ENCODE measurements at regions not wholly inside any gene's neighbourhood (a gene's known extent, or its start where the extent isn't known, plus 50 kb on each side); places are given as distances from the start of the nearest gene placed in this dataset.

- intact Hi-C loops (cut with DNase I) = no loop called here
- ATAC-seq (ENCODE audit: low FRiP score) = no peak
- no peak overlapping the region for H3K27ac ChIP-seq (ENCODE audit: low read depth in 1 of 2, low read length in 2 of 2)
- 67 to 70% methylated on average over 4 of the region's 4 CpGs for WGBS, 2 donors
- DNase-seq = no peak
- H3K4me3 ChIP-seq (ENCODE audit: low read length in 2 of 2) = no peak overlapping the region
- no peaks in the 10 kb centered on the region for H3K4me1 ChIP-seq (ENCODE audit: control insufficient read depth in 1 of 2, insufficient read depth in 2 of 2, low read length in 2 of 2)
- H3K9me3 ChIP-seq (ENCODE audit: control insufficient read depth, low read length) = no peaks in the 10 kb centered on the region
- H3K36me3 ChIP-seq (ENCODE audit: control insufficient read depth in 1 of 2, insufficient read depth in 2 of 2, low read length in 1 of 2) = no peaks in the 10 kb centered on the region
- no peaks in the 10 kb centered on the region for H3K27me3 ChIP-seq (ENCODE audit: control insufficient read depth in 1 of 2, insufficient read depth in 2 of 2, low read length in 1 of 2)
Measured at GRCh38 chr14:82704218-82704617, 1170.6 kb upstream of the SEL1L start.

DNA sequence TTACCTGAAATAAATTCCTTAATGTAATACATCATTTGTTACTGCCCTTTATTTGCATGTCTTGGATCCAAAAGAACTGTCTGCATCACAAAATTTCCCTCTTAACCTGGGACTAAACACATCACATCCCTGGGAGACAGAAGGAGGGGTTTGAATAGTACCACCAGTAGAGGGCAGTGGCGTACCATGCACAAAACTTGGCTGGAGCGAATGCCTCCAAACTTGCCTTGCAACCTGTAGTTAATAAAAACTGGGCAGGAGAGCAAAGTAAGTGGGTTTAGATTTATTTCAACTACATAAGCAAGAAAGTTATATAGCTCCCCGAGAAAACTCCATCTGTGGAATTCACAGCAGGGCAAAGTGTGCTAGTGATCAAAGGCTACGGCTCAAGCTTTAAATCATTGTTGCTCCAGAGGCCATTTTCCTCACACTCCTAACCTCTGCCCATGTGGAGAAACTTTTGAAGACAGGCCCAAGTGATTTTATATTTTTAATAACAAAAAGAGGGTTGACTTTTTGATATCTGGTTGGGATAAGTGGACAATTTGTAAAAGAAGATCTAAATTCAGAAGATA is 1176.7 kb upstream of the SEL1L start:
- 42 to 52% methylated on average over 4 of the region's 4 CpGs for WGBS, 2 donors
- Histone ChIP-seq H3K9me3 (ENCODE audit: control insufficient read depth, low read length) (no peaks in the 10 kb centered on the region), H3K27me3 (ENCODE audit: control insufficient read depth in 1 of 2, insufficient read depth in 2 of 2, low read length in 1 of 2) (no peaks in the 10 kb centered on the region), H3K4me3 (ENCODE audit: low read length in 2 of 2) (no peak overlapping the region), H3K27ac (ENCODE audit: low read depth in 1 of 2, low read length in 2 of 2) (no peak overlapping the region), H3K4me1 (ENCODE audit: control insufficient read depth in 1 of 2, insufficient read depth in 2 of 2, low read length in 2 of 2) (no peaks in the 10 kb centered on the region), H3K36me3 (ENCODE audit: control insufficient read depth in 1 of 2, insufficient read depth in 2 of 2, low read length in 1 of 2) (no peaks in the 10 kb centered on the region)
- ATAC-seq (ENCODE audit: low FRiP score) (no peak), DNase-seq (peak; percentile 47 to 78)
- intact Hi-C loops (cut with DNase I) = loop anchor here in 1 of 2 donors (10.0 kb wide), 1 partner anchor 754 kb away; no protein-coding TSS in a partner anchor

- ATAC-seq (ENCODE audit: low FRiP score) (no peak), DNase-seq (no peak)
- Histone ChIP-seq H3K36me3 (ENCODE audit: control insufficient read depth in 1 of 2, insufficient read depth in 2 of 2, low read length in 1 of 2) (no peaks in the 10 kb centered on the region), H3K27me3 (ENCODE audit: control insufficient read depth in 1 of 2, insufficient read depth in 2 of 2, low read length in 1 of 2) (no peaks in the 10 kb centered on the region), H3K4me1 (ENCODE audit: control insufficient read depth in 1 of 2, insufficient read depth in 2 of 2, low read length in 2 of 2) (peaks cover 0 to 4% of the 10 kb centered on the region in 2 donors), H3K4me3 (ENCODE audit: low read length in 2 of 2) (no peak overlapping the region), H3K9me3 (ENCODE audit: control insufficient read depth, low read length) (no peaks in the 10 kb centered on the region), H3K27ac (ENCODE audit: low read depth in 1 of 2, low read length in 2 of 2) (no peak overlapping the region)
- intact Hi-C loops (cut with DNase I) = loop anchor here in 1 of 2 donors (10.0 kb wide), 1 partner anchor 745 kb away; no protein-coding TSS in a partner anchor
- 16 to 32% methylated on average over 4 of the region's 4 CpGs for WGBS, 2 donors
Measured at GRCh38 chr14:82719617-82720016, 1186.0 kb upstream of the SEL1L start.

GRCh38 chr14:82720431-82720830 is 1186.8 kb upstream of the SEL1L start:
- WGBS, 2 donors = 81 to 96% methylated on average over 3 of the region's 3 CpGs
- H3K9me3 ChIP-seq (ENCODE audit: control insufficient read depth, low read length) = no peaks in the 10 kb centered on the region
- H3K36me3 ChIP-seq (ENCODE audit: control insufficient read depth in 1 of 2, insufficient read depth in 2 of 2, low read length in 1 of 2) = no peaks in the 10 kb centered on the region
- H3K27ac ChIP-seq (ENCODE audit: low read depth in 1 of 2, low read length in 2 of 2) = peak overlapping the region in 1 of 2 donors; percentile 25
- no peak overlapping the region for H3K4me3 ChIP-seq (ENCODE audit: low read length in 2 of 2)
- intact Hi-C loops (cut with DNase I) = no loop called here
- ATAC-seq (ENCODE audit: low FRiP score) (no peak), DNase-seq (no peak)
- no peaks in the 10 kb centered on the region for H3K27me3 ChIP-seq (ENCODE audit: control insufficient read depth in 1 of 2, insufficient read depth in 2 of 2, low read length in 1 of 2)
- H3K4me1 ChIP-seq (ENCODE audit: control insufficient read depth in 1 of 2, insufficient read depth in 2 of 2, low read length in 2 of 2) = peaks cover 0 to 4% of the 10 kb centered on the region in 2 donors

GRCh38 chr14:82720946-82721345 is 1187.3 kb upstream of the SEL1L start:
- no peak for ATAC-seq (ENCODE audit: low FRiP score)
- H3K4me3 ChIP-seq (ENCODE audit: low read length in 2 of 2) = no peak overlapping the region
- H3K27ac ChIP-seq (ENCODE audit: low read depth in 1 of 2, low read length in 2 of 2) = peak overlapping the region in 1 of 2 donors; percentile 6
- H3K36me3 ChIP-seq (ENCODE audit: control insufficient read depth in 1 of 2, insufficient read depth in 2 of 2, low read length in 1 of 2) = no peaks in the 10 kb centered on the region
- no peaks in the 10 kb centered on the region for H3K27me3 ChIP-seq (ENCODE audit: control insufficient read depth in 1 of 2, insufficient read depth in 2 of 2, low read length in 1 of 2)
- 21 to 26% methylated on average over 5 of the region's 5 CpGs for WGBS, 2 donors
- DNase-seq = no peak
- peaks cover 0 to 4% of the 10 kb centered on the region in 2 donors for H3K4me1 ChIP-seq (ENCODE audit: control insufficient read depth in 1 of 2, insufficient read depth in 2 of 2, low read length in 2 of 2)
- H3K9me3 ChIP-seq (ENCODE audit: control insufficient read depth, low read length) = no peaks in the 10 kb centered on the region
- intact Hi-C loops (cut with DNase I) = no loop called here

DNA sequence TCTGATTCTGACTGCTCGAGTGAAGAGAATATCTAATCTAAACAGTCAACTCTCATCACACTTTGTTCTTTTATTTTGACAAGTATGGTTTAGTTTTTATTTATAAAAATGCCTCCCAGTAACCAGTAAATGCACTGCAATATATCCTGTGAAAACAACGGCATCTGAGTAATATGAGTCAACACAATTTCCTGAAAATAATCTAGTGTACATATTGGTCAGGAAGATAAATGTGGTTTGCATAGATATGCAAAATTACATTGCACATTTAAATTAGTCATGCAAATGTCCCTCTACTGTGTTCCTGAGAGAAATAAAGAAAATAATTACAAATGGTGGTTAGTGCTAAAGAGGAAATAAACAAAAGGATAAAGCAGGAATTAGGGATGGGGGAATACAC is 1190.7 kb upstream of the SEL1L start:
- Histone ChIP-seq H3K4me3 (ENCODE audit: low read length in 2 of 2) (no peak overlapping the region), H3K9me3 (ENCODE audit: control insufficient read depth, low read length) (no peaks in the 10 kb centered on the region), H3K36me3 (ENCODE audit: control insufficient read depth in 1 of 2, insufficient read depth in 2 of 2, low read length in 1 of 2) (no peaks in the 10 kb centered on the region), H3K4me1 (ENCODE audit: control insufficient read depth in 1 of 2, insufficient read depth in 2 of 2, low read length in 2 of 2) (peaks cover 0 to 2% of the 10 kb centered on the region in 2 donors), H3K27me3 (ENCODE audit: control insufficient read depth in 1 of 2, insufficient read depth in 2 of 2, low read length in 1 of 2) (no peaks in the 10 kb centered on the region), H3K27ac (ENCODE audit: low read depth in 1 of 2, low read length in 2 of 2) (no peak overlapping the region)
- DNase-seq = no peak
- no peak for ATAC-seq (ENCODE audit: low FRiP score)
- WGBS, 2 donors = 36 to 49% methylated on average over 2 of the region's 2 CpGs
- intact Hi-C loops (cut with DNase I) = no loop called here

DNA sequence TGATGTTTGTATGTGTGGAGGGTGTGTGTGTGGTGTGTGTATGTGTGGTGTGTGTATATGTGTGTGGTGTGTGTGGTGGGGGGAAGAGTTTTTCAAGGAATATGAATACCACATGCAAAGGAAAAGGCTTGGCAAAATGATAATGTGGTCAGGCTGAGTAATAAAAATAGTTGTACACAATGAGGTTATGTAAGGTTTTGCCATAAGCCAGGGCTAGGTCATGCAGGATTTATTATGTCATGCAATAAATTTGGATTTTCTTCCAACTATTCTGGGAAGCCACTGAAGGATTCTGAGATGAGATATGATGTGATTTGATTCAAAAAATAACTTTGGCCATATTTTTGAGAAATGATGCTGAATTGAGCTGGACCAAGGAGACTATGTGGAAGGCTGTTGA is 1191.6 kb upstream of the SEL1L start:
- Histone ChIP-seq H3K27ac (ENCODE audit: low read depth in 1 of 2, low read length in 2 of 2) (no peak overlapping the region), H3K4me3 (ENCODE audit: low read length in 2 of 2) (no peak overlapping the region), H3K4me1 (ENCODE audit: control insufficient read depth in 1 of 2, insufficient read depth in 2 of 2, low read length in 2 of 2) (peaks cover 0 to 2% of the 10 kb centered on the region in 2 donors), H3K27me3 (ENCODE audit: control insufficient read depth in 1 of 2, insufficient read depth in 2 of 2, low read length in 1 of 2) (no peaks in the 10 kb centered on the region), H3K9me3 (ENCODE audit: control insufficient read depth, low read length) (no peaks in the 10 kb centered on the region), H3K36me3 (ENCODE audit: control insufficient read depth in 1 of 2, insufficient read depth in 2 of 2, low read length in 1 of 2) (no peaks in the 10 kb centered on the region)
- intact Hi-C loops (cut with DNase I) = no loop called here
- no peak for DNase-seq
- ATAC-seq (ENCODE audit: low FRiP score) = peak; percentile 73

DNA sequence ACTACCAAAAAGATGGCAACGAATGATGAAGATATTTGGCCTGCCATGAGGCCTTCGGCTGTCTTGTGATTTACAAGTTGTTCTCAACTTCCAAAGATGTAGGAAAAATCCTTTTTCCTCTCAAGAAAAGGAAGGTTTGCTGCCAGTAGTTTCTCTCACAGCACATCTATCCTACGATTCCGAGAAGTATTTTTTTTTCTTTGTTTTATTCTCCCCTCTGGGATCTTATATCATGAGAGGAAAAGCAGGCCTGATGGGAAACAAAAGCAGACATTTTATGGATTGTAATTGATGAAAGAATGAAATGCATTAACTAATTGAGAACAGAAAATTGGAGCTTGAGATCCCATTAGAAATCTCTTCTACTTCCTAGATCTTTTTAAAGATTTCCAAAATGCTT is 1197.9 kb upstream of the SEL1L start:
- Histone ChIP-seq H3K36me3 (ENCODE audit: control insufficient read depth in 1 of 2, insufficient read depth in 2 of 2, low read length in 1 of 2) (no peaks in the 10 kb centered on the region), H3K27ac (ENCODE audit: low read depth in 1 of 2, low read length in 2 of 2) (no peak overlapping the region), H3K9me3 (ENCODE audit: control insufficient read depth, low read length) (no peaks in the 10 kb centered on the region), H3K27me3 (ENCODE audit: control insufficient read depth in 1 of 2, insufficient read depth in 2 of 2, low read length in 1 of 2) (no peaks in the 10 kb centered on the region), H3K4me1 (ENCODE audit: control insufficient read depth in 1 of 2, insufficient read depth in 2 of 2, low read length in 2 of 2) (no peaks in the 10 kb centered on the region), H3K4me3 (ENCODE audit: low read length in 2 of 2) (no peak overlapping the region)
- ATAC-seq (ENCODE audit: low FRiP score) (no peak), DNase-seq (no peak)
- WGBS, 2 donors = 70 to 81% methylated on average over 4 of the region's 4 CpGs
- intact Hi-C loops (cut with DNase I) = no loop called here

DNA sequence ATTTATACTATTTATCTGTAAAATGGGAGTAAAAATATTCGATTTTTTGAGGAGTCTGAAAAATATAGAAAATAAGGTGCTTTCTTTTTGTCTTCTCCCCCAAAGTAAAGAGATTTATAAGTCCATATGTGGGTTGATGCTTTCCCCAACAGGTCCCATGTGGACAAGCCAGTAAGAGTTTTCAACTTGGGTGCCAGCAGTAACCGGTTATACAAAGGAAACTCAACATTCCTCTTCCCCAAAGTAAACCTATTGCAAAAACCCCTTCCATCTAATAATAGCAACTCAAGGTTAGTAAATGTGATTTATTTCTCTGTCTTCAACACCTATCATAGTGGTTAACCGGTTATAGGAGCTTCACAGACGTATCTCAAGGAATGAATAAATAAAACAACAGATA is 1206.9 kb upstream of the SEL1L start:
- H3K27me3 ChIP-seq (ENCODE audit: control insufficient read depth in 1 of 2, insufficient read depth in 2 of 2, low read length in 1 of 2) = no peaks in the 10 kb centered on the region
- intact Hi-C loops (cut with DNase I) = no loop called here
- ATAC-seq (ENCODE audit: low FRiP score) = no peak
- no peak overlapping the region for H3K27ac ChIP-seq (ENCODE audit: low read depth in 1 of 2, low read length in 2 of 2)
- H3K36me3 ChIP-seq (ENCODE audit: control insufficient read depth in 1 of 2, insufficient read depth in 2 of 2, low read length in 1 of 2) = no peaks in the 10 kb centered on the region
- 27 to 35% methylated on average over 4 of the region's 4 CpGs for WGBS, 2 donors
- no peak overlapping the region for H3K4me3 ChIP-seq (ENCODE audit: low read length in 2 of 2)
- no peaks in the 10 kb centered on the region for H3K9me3 ChIP-seq (ENCODE audit: control insufficient read depth, low read length)
- no peak for DNase-seq
- H3K4me1 ChIP-seq (ENCODE audit: control insufficient read depth in 1 of 2, insufficient read depth in 2 of 2, low read length in 2 of 2) = no peaks in the 10 kb centered on the region

Measured in aorta (tissue), 5 donors.